ENCODE measurements at regions not wholly inside any gene's neighbourhood (a gene's known extent, or its start where the extent isn't known, plus 50 kb on each side); places are given as distances from the start of the nearest gene placed in this dataset.

DNA sequence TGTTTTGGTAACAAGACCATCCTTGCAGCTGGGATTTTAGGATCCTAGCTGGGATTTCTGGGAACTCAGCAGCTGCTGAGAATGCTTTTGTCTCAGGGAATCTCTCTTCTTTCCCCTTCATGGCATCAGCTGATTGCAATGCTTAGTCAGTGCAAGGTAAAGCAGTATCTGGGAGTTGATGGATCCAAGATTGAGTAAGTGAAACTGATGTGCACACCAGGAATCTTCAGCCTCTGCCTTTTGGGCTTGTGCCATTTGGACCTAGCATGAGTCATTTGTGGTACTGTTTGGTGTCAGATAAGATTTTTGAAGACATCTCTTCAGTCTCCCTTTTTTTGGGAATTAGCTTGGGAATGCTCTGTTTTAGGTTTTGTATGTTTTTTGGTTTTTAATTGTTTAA, 363.3 kb upstream of the TFPI start:
- Mint-ChIP-seq H3K27me3 (ENCODE audit: insufficient read depth, low read depth, poor library complexity) (peaks cover 3% of the 10 kb centered on the region), H3K9me3 (no peaks in the 10 kb centered on the region), H3K36me3 (ENCODE audit: low read depth) (no peaks in the 10 kb centered on the region), H3K4me1 (no peaks in the 10 kb centered on the region), H3K27ac (no peak overlapping the region), H3K4me3 (no peak overlapping the region)
- Histone ChIP-seq H3K9me2 (ENCODE audit: insufficient read depth) (no peaks in the 10 kb centered on the region; the same call in 1 of the 2 replicates), H3K4me2 (no peak overlapping the region), H3K79me2 (replicated peaks; ENCODE audit: insufficient read depth) (no peaks in the 10 kb centered on the region), H3K4me3 (no peak overlapping the region), H3K27ac (ENCODE audit: low read depth) (no peak overlapping the region), H3K27me3 (ENCODE audit: insufficient read depth) (no peaks in the 10 kb centered on the region), H3K36me3 (ENCODE audit: insufficient read depth) (no peaks in the 10 kb centered on the region), H3F3A (replicated peaks; ENCODE audit: low read depth) (0 out of 2 replicates have a peak, but pooled peaks cover under 1% of the 10 kb centered on the region), H3K4me1 (ENCODE audit: insufficient read depth) (no peaks in the 10 kb centered on the region), H2AFZ (peak overlapping the region; percentile 14; the same call in 1 of the 2 replicates), H4K20me1 (replicated peaks; ENCODE audit: insufficient read depth) (no peaks in the 10 kb centered on the region)
- ATAC-seq (peak; percentile 35; the same call in 2 of the 3 replicates), DNase-seq (ENCODE audit: low spot score) (no peak)
- TF ChIP-seq, protein P1, sequence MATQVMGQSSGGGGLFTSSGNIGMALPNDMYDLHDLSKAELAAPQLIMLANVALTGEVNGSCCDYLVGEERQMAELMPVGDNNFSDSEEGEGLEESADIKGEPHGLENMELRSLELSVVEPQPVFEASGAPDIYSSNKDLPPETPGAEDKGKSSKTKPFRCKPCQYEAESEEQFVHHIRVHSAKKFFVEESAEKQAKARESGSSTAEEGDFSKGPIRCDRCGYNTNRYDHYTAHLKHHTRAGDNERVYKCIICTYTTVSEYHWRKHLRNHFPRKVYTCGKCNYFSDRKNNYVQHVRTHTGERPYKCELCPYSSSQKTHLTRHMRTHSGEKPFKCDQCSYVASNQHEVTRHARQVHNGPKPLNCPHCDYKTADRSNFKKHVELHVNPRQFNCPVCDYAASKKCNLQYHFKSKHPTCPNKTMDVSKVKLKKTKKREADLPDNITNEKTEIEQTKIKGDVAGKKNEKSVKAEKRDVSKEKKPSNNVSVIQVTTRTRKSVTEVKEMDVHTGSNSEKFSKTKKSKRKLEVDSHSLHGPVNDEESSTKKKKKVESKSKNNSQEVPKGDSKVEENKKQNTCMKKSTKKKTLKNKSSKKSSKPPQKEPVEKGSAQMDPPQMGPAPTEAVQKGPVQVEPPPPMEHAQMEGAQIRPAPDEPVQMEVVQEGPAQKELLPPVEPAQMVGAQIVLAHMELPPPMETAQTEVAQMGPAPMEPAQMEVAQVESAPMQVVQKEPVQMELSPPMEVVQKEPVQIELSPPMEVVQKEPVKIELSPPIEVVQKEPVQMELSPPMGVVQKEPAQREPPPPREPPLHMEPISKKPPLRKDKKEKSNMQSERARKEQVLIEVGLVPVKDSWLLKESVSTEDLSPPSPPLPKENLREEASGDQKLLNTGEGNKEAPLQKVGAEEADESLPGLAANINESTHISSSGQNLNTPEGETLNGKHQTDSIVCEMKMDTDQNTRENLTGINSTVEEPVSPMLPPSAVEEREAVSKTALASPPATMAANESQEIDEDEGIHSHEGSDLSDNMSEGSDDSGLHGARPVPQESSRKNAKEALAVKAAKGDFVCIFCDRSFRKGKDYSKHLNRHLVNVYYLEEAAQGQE (IDR thresholded peaks at IDR 0.05; ENCODE audit: unreplicated experiment) = no peak
- TF ChIP-seq EZH2 (IDR thresholded peaks at IDR 0.05; ENCODE audit: low read depth, unreplicated experiment) (no peak), NANOG (IDR thresholded peaks at IDR 0.05; ENCODE audit: borderline replicate concordance) (no peak), CREB1 (CRISPR knock-in tag; IDR thresholded peaks at IDR 0.05; ENCODE audit: low read depth) (no peak), ZNF462 (CRISPR knock-in tag; IDR thresholded peaks at IDR 0.05) (no peak), EZH2phosphoT487 (IDR thresholded peaks at IDR 0.05; ENCODE audit: unreplicated experiment) (no peak)
- TF ChIP-seq, protein P2, sequence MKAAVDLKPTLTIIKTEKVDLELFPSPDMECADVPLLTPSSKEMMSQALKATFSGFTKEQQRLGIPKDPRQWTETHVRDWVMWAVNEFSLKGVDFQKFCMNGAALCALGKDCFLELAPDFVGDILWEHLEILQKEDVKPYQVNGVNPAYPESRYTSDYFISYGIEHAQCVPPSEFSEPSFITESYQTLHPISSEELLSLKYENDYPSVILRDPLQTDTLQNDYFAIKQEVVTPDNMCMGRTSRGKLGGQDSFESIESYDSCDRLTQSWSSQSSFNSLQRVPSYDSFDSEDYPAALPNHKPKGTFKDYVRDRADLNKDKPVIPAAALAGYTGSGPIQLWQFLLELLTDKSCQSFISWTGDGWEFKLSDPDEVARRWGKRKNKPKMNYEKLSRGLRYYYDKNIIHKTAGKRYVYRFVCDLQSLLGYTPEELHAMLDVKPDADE (IDR thresholded peaks at IDR 0.05) = no peak
